ENCODE measurements at regions not wholly inside any gene's neighbourhood (a gene's known extent, or its start where the extent isn't known, plus 50 kb on each side); places are given as distances from the start of the nearest gene placed in this dataset.

DNA sequence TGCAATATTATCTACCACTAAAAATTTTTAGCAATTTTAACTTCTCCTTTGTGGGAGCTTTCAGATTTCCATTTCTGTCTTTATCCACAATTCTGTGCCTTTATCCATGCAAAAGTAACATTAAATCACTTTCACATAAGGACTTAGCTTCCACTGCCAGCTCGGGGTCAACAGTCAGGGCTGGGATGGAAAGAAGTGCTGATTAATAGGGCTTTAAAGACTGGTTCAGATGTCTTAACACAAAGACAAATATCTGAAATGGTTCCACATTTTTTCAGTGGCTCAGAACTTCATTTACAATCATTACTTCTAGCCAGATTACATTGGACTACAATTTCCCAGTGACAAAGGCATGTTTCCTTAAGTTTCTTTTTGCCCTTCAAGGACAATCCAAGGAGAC is 191.8 kb upstream of the CPHXL start:
- H3K9me3 Mint-ChIP-seq: peaks cover 2 to 12% (median 5%) of the 10 kb centered on the region in 6 donors
- no peaks in the 10 kb centered on the region for H3K4me1 Mint-ChIP-seq
- no peak for DNase-seq
- H3K36me3 Mint-ChIP-seq: no peaks in the 10 kb centered on the region
- H3K4me3 Mint-ChIP-seq: no peak overlapping the region
- H3K27ac Mint-ChIP-seq: no peak overlapping the region
- H3K27me3 Mint-ChIP-seq (ENCODE audit: low read depth in 3 of 3): no peaks in the 10 kb centered on the region

DNA sequence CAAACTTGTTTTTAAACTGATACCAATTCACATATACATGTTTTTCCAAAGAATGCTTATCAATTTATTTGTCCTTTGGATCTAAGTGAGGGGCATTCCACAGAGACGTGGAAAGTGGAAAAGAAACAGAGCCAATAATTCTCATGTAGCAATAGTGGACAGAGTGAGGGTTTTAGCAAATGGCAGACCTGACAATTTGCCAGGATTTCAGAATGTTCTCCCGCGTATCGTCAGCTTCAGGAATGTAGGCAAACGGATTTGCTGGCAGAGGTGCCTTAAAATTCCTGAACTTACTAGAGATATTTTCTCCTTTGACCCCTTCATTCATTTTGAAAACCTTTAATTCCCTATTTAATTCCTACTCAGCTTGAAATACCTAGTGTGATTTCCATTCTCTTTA is 193.4 kb upstream of the CPHXL start:
- no peaks in the 10 kb centered on the region for H3K4me1 Mint-ChIP-seq
- no peaks in the 10 kb centered on the region for H3K36me3 Mint-ChIP-seq
- no peak overlapping the region for H3K4me3 Mint-ChIP-seq
- peaks cover 3 to 12% (median 5%) of the 10 kb centered on the region in 6 donors for H3K9me3 Mint-ChIP-seq
- no peak overlapping the region for H3K27ac Mint-ChIP-seq
- no peak for DNase-seq
- H3K27me3 Mint-ChIP-seq (ENCODE audit: low read depth in 3 of 3): no peaks in the 10 kb centered on the region

DNA sequence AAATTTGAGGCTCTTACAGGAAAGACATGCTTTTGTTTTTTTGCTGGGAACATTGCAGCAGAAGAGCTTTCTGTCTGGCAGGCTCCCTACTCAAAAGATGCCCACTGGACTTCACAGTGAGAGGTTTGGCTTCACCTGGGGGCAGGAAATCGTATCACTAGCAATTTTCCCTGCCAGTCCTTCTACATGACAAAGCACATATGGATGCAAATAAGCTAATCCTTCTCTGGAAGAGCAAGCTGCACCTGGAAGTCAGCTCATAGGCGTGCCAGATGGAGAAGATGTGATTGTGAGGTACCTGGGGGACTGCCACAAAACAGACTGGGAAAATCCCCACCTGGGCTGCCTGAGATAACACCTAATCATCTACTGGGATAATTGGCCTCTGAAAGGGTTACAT is 195.0 kb upstream of the CPHXL start:
- Mint-ChIP-seq H3K36me3 (no peaks in the 10 kb centered on the region), H3K4me1 (no peaks in the 10 kb centered on the region), H3K4me3 (no peak overlapping the region), H3K27ac (no peak overlapping the region), H3K9me3 (peaks cover 3 to 14% (median 9%) of the 10 kb centered on the region in 6 donors), H3K27me3 (ENCODE audit: low read depth in 3 of 3) (no peaks in the 10 kb centered on the region)
- DNase-seq: no peak

DNA sequence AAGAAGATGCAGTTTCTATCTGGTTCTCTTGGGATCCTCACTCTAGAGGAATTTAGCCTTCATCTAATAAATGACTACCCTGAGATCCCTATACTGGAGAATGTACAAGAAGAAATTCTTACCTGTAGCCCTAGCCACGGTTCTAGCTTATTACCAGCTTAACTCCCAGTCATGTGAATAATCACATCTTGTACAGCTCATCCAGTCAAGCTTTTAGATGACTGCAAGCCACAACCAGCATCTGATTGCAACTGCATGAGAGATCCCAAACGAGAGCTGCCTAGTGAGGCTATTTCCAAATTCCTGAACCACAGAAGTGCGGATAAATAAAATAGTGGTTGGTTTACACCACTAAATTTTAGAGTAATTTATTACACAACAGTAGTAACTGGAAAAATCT is 196.0 kb upstream of the CPHXL start:
- Mint-ChIP-seq H3K9me3 (peaks cover 2 to 14% (median 9%) of the 10 kb centered on the region in 6 donors), H3K4me1 (no peaks in the 10 kb centered on the region), H3K4me3 (no peak overlapping the region), H3K27ac (no peak overlapping the region), H3K36me3 (no peaks in the 10 kb centered on the region), H3K27me3 (ENCODE audit: low read depth in 3 of 3) (no peaks in the 10 kb centered on the region)
- DNase-seq: no peak

DNA sequence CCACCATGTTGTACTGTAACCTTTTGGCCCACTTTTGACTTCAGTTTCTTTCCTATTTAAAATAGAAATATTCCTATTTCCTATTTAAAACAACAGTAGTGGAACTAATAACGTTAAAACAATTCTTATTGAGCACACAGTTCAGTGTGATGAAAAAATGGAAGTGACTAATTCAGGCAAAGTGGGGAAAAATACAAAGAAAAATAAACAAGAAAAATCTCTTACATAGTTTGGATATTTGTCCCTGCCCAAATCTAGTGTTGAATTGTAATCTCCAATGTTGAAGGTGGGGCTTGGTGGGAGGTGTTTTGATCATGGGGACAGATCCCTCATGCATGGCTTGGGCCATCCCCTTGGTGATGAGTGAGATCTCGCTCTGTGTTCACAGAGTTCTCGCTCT is 198.1 kb upstream of the CPHXL start:
- Mint-ChIP-seq H3K27ac (no peak overlapping the region), H3K4me3 (no peak overlapping the region), H3K9me3 (peaks cover 2 to 16% (median 6%) of the 10 kb centered on the region in 6 donors), H3K4me1 (no peaks in the 10 kb centered on the region), H3K36me3 (no peaks in the 10 kb centered on the region), H3K27me3 (ENCODE audit: low read depth in 3 of 3) (no peaks in the 10 kb centered on the region)
- DNase-seq: no peak

DNA sequence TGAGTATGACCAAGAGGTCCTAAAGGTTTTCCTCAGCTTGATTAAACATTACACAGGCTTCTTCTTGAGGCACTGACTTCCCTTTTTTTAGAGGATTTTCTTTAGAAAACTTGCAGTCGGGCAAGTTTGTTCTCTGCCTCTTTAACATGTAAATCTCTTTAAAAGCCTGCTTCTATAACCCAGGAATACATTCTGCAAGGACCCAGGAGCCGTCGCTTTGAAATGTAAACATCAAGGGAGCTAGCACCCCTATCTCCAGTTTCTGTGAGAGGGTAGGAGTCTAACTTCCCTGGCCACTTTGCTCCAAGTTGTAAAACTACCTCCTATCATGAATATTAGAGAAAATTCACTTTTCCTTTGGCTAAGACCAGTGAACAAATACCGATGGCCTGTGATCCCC is 201.5 kb upstream of the CPHXL start:
- no peaks in the 10 kb centered on the region for H3K36me3 Mint-ChIP-seq
- H3K9me3 Mint-ChIP-seq: peaks cover 2 to 14% (median 6%) of the 10 kb centered on the region in 6 donors
- H3K27me3 Mint-ChIP-seq (ENCODE audit: low read depth in 3 of 3): peaks cover 0 to 2% (median 0%) of the 10 kb centered on the region in 3 donors
- no peaks in the 10 kb centered on the region for H3K4me1 Mint-ChIP-seq
- DNase-seq: no peak
- no peak overlapping the region for H3K4me3 Mint-ChIP-seq
- no peak overlapping the region for H3K27ac Mint-ChIP-seq

DNA sequence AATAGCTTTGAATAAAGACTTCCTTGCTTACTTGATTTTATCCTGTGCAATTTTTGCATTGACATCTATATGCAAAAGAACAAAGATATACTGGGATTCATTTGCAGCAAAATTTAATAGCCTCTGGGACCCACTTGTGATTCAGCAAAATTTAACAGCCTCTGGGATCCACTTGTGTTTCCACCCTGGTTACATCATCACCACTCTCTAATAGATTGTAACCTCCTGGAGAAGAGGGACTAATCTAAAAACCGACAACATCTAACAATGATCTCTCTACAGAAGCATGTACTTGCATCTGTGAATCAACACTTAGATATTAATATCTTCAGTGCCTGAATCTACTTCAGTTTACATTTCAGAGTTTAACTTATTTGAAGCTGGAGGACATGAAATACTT is 202.0 kb upstream of the CPHXL start:
- Mint-ChIP-seq H3K27ac (no peak overlapping the region), H3K4me1 (no peaks in the 10 kb centered on the region), H3K9me3 (peaks cover 2 to 14% (median 6%) of the 10 kb centered on the region in 6 donors), H3K4me3 (no peak overlapping the region), H3K36me3 (no peaks in the 10 kb centered on the region), H3K27me3 (ENCODE audit: low read depth in 3 of 3) (peaks cover 0 to 2% (median 0%) of the 10 kb centered on the region in 3 donors)
- DNase-seq: no peak

DNA sequence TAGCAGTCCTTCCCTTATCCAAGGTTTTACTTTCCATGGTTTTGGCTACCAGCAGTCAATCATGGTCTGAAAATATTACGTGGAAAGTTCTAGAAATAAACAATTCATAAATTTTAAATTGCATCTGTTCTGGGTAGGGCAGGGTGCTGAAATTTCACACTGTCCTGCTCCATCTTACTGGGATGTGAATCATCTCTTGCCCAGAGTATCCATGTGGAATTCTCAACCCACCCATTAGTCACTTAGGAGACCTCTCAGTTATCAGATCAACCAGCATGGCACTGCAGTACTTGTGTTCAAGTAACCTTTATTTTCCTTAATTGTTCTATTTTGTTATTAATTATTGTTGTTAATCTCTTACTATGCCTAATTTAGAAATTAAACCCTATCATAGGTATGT is 202.8 kb upstream of the CPHXL start:
- no peak for DNase-seq
- Mint-ChIP-seq H3K4me1 (no peaks in the 10 kb centered on the region), H3K4me3 (no peak overlapping the region), H3K9me3 (peaks cover 2 to 14% (median 6%) of the 10 kb centered on the region in 6 donors), H3K27ac (no peak overlapping the region), H3K27me3 (ENCODE audit: low read depth in 3 of 3) (peaks cover 0 to 2% (median 0%) of the 10 kb centered on the region in 3 donors), H3K36me3 (no peaks in the 10 kb centered on the region)

DNA sequence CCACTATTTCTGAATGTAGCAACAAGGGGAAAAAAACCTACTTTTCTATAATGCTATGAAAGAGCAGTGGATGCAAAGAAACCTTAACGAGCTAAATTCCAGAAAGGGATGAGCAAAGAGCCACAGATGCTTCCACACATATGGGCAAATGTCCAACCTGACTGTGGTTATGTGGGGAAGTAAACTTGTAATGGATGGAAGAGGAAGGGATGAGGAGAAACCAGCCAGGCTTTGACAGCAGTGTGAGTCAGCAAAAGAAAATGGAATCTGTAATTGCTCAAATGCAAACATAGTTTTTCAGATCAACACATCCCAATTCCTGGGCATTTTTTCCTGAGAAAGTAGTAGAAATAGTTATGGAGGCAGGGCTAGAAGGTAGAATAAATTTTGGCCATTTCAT is 204.8 kb upstream of the CPHXL start:
- Mint-ChIP-seq H3K4me1 (no peaks in the 10 kb centered on the region), H3K27ac (no peak overlapping the region), H3K9me3 (peaks cover 0 to 10% (median 2%) of the 10 kb centered on the region in 6 donors), H3K27me3 (ENCODE audit: low read depth in 3 of 3) (peaks cover 0 to 2% (median 0%) of the 10 kb centered on the region in 3 donors), H3K4me3 (no peak overlapping the region), H3K36me3 (no peaks in the 10 kb centered on the region)
- DNase-seq: no peak

DNA sequence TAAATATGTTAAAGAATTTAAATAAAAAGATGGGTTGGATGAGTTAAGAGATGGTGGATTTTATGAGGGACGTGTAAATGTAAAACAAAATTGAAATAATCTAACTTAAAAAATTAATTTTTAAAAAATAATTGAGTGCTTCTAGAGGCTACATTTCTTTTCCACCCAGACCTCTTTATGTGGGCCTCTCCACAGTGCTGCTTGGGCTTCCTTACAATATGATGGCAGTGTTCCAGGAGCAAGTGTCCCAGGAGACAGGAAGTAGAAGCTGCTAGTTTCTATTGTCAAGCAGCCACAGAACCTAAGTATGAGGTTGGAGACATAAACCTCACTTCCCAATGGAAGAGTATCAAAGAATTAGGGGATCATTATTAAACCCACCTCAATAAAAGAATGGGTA is 205.7 kb upstream of the CPHXL start:
- Mint-ChIP-seq H3K27ac (no peak overlapping the region), H3K4me3 (no peak overlapping the region)

DNA sequence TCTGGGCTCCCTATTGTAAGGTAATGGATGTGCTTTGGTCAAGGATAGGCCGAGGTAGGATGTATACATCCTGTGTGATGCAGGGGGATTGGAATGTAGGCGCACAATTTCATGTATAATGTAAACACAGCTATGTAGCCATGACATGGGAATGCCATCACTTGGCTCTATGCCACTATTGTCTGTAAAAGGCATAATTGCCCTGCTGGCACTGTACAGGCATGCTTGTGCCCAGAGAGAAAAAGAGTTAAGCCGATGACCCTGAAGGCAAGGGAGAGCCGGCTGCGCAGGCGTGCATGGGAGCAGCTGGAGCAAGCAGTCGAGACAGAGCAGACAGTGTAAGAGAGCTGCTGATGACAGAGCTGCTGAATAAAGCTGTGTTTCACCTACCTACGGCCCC is 212.5 kb upstream of the CPHXL start:
- Mint-ChIP-seq H3K27me3 (ENCODE audit: low read depth in 3 of 3) (peaks cover 0 to 2% (median 2%) of the 10 kb centered on the region in 3 donors), H3K4me1 (no peaks in the 10 kb centered on the region), H3K36me3 (no peaks in the 10 kb centered on the region), H3K9me3 (peaks cover 0 to 5% (median 0%) of the 10 kb centered on the region in 6 donors), H3K4me3 (no peak overlapping the region), H3K27ac (no peak overlapping the region)
- DNase-seq: no peak

More for the DNA sequence above, 205.7 kb upstream of the CPHXL start:
- Mint-ChIP-seq H3K9me3 (peaks cover 0 to 10% (median 2%) of the 10 kb centered on the region in 6 donors), H3K27me3 (ENCODE audit: low read depth in 3 of 3) (peaks cover 0 to 2% (median 0%) of the 10 kb centered on the region in 3 donors), H3K4me1 (no peaks in the 10 kb centered on the region), H3K36me3 (no peaks in the 10 kb centered on the region)
- no peak for DNase-seq

DNA sequence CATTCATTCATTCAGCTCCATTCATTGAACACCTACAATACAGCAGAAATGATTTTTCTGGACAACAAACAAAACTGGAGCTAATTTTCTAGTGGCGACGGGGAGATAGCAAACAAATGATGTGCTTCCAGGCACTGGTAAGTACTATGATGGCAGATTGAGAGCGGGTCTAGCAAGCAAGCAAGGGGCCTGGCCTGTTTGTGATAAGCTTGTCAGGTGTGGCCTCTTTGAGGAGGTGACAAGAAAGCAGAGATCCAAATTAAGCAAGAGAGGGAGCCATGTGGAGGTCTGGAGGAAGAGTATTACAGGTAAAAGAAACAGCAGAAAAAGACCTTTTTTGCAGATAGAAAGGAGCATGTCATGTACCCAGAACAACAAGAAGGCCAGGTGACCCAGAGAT is 216.1 kb upstream of the CPHXL start:
- DNase-seq: no peak
- no peaks in the 10 kb centered on the region for H3K36me3 Mint-ChIP-seq

DNA sequence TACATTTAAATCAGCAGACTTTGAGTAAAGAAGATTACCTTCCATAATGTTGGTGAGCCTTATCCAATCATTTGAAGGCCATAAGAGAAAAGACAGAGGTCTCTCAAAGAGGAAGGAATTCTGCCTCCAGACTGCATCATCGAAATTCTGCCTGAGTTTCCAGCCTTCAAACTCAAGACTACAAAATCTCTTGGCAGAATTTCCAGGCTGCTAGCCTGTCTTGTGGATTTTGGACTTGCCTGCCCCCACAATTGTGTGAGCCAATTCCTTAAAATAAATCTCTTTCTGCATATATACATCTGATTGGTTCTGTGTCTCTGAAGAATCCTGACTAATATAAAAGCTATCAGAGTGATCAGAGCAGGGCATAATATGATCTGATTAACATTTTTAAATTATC is 216.6 kb upstream of the CPHXL start:
- Mint-ChIP-seq H3K4me3 (no peak overlapping the region), H3K27me3 (ENCODE audit: low read depth in 3 of 3) (peaks cover 0 to 2% (median 2%) of the 10 kb centered on the region in 3 donors), H3K4me1 (no peaks in the 10 kb centered on the region), H3K9me3 (peaks cover 0 to 5% (median 1%) of the 10 kb centered on the region in 6 donors), H3K36me3 (no peaks in the 10 kb centered on the region), H3K27ac (no peak overlapping the region)
- no peak for DNase-seq

More for the DNA sequence above, 216.1 kb upstream of the CPHXL start:
- H3K4me1 Mint-ChIP-seq: no peaks in the 10 kb centered on the region
- peaks cover 0 to 2% (median 2%) of the 10 kb centered on the region in 3 donors for H3K27me3 Mint-ChIP-seq (ENCODE audit: low read depth in 3 of 3)
- H3K27ac Mint-ChIP-seq: no peak overlapping the region
- H3K9me3 Mint-ChIP-seq: peaks cover 0 to 5% (median 1%) of the 10 kb centered on the region in 6 donors
- H3K4me3 Mint-ChIP-seq: no peak overlapping the region

DNA sequence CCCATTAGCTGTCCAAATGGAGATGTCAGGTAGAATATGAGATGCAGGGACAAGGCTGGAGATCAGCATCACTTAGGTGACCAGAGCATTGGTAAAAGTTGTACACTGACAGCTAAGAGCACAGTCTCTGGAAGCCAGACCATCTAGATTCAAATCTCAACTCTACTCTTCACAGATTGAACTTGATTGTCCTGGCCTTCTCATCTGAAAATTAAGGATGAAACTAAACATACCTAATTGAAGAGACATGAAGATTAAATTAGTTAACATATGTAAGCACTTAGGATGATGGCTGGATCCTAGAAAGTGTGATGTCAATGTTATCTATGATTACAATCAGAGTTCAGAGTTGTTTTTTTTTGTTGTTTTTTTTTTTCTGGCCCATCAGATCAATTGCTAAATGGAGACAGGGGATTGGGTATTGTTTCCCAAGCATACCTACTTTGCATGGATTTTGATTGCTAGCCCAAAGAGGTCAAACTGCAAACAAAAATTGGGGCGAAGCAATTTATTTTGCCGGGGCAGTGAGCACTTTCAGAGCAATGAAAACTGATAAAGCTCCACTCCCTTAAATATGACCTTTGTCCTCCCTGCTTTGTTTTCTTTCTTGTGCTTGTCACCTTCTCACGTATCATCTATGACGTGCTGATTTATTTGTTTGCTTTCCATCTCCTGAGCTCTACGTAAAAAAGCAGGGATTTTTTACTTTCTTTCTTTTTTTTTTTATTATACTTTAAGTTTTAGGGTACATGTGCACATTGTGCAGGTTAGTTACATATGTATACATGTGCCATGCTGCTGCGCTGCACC is 217.6 kb upstream of the CPHXL start:
- H3K4me1 Mint-ChIP-seq: no peaks in the 10 kb centered on the region
- H3K4me3 Mint-ChIP-seq: no peak overlapping the region
- no peak overlapping the region for H3K27ac Mint-ChIP-seq
- H3K36me3 Mint-ChIP-seq: no peaks in the 10 kb centered on the region
- DNase-seq: no peak
- H3K27me3 Mint-ChIP-seq (ENCODE audit: low read depth in 3 of 3): peaks cover 0 to 3% (median 2%) of the 10 kb centered on the region in 3 donors
- H3K9me3 Mint-ChIP-seq: peaks cover 0 to 4% (median 0%) of the 10 kb centered on the region in 6 donors

All from immature natural killer cell (primary cell).